Activated B cell treated with CpG ODN at 0.5 μM for 24 hours (primary cell): ENCODE measurements at regions not wholly inside any gene's neighbourhood (a gene's known extent, or its start where the extent isn't known, plus 50 kb on each side); places are given as distances from the start of the nearest gene placed in this dataset.

Source experiments
- ATAC-seq: fragments of 200-7000 bp; cut with Tn5 transposase; one replicate; pipeline ENCODE4 v1.10.0; 2021; ENCODE audit warnings: low read depth, mild to moderate bottlenecking, moderate library complexity
- CTCF ChIA-PET: fragments of 350-600 bp; sonication (Branson Sonifier 250); formaldehyde crosslinking; loops from one replicate; lab custom pipeline; 2021; ENCODE audit warnings: antibody characterized with exemption; lab: Charles Lee
- POLR2A ChIA-PET: fragments of 350-600 bp; sonication (Branson Sonifier 250); formaldehyde crosslinking; loops from one replicate; lab custom pipeline; 2021; ENCODE audit warnings: antibody characterized with exemption; lab: Charles Lee
- DNase-seq: peaks from one replicate; pipeline ENCODE4 v3.0.0; 2022
- H3K27ac Mint-ChIP-seq: one replicate; pipeline ENCODE4 v1.8.0; 2020; ENCODE audit warnings: mixed read lengths
- H3K27me3 Mint-ChIP-seq: one replicate; pipeline ENCODE4 v1.8.0; 2021; ENCODE audit warnings: mixed read lengths
- H3K36me3 Mint-ChIP-seq: one replicate; pipeline ENCODE4 v1.8.0; 2021; ENCODE audit warnings: low read depth, mixed read lengths
- H3K4me1 Mint-ChIP-seq: one replicate; pipeline ENCODE4 v1.8.0; 2021; ENCODE audit warnings: mixed read lengths
- H3K4me3 Mint-ChIP-seq: one replicate; pipeline ENCODE4 v1.8.0; 2020; ENCODE audit warnings: mild to moderate bottlenecking, mixed read lengths
- H3K9me3 Mint-ChIP-seq: one replicate; pipeline ENCODE4 v1.8.0; 2020; ENCODE audit warnings: mixed read lengths
- intact Hi-C: fragments of 100-400 bp; cut with micrococcal nuclease; formaldehyde crosslinking; loops from one replicate; pipeline ENCODE4 v1.15.1; 2024
- TF ChIP-seq, protein P1 (sequence below): fragments of 200-600 bp; IDR thresholded peaks from one replicate; pipeline ENCODE4 v1.8.0; 2022; ENCODE audit warnings: antibody characterized with exemption, mild to moderate bottlenecking

DNA sequence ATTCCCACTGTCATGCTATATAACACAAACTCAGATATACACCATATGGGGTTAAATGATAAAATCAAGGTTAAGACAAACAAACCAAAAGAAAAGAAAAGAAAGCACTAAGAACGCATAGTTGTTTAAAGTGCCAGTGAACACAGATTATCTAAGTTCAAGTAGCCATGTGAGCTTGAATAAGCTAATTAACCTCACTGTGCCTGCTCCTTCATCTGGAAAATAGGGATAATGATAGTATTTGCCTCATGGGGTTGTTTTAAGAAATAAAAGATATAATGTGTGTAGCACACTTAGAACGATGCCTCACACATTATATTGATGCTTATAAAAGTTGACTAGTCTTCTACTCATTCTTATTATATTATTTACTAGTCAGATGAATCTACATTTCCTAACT is 72.6 kb upstream of the IL12A start:
- no peaks in the 10 kb centered on the region for H3K9me3 Mint-ChIP-seq
- TF ChIP-seq, protein P1, sequence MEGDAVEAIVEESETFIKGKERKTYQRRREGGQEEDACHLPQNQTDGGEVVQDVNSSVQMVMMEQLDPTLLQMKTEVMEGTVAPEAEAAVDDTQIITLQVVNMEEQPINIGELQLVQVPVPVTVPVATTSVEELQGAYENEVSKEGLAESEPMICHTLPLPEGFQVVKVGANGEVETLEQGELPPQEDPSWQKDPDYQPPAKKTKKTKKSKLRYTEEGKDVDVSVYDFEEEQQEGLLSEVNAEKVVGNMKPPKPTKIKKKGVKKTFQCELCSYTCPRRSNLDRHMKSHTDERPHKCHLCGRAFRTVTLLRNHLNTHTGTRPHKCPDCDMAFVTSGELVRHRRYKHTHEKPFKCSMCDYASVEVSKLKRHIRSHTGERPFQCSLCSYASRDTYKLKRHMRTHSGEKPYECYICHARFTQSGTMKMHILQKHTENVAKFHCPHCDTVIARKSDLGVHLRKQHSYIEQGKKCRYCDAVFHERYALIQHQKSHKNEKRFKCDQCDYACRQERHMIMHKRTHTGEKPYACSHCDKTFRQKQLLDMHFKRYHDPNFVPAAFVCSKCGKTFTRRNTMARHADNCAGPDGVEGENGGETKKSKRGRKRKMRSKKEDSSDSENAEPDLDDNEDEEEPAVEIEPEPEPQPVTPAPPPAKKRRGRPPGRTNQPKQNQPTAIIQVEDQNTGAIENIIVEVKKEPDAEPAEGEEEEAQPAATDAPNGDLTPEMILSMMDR = no peak

DNA sequence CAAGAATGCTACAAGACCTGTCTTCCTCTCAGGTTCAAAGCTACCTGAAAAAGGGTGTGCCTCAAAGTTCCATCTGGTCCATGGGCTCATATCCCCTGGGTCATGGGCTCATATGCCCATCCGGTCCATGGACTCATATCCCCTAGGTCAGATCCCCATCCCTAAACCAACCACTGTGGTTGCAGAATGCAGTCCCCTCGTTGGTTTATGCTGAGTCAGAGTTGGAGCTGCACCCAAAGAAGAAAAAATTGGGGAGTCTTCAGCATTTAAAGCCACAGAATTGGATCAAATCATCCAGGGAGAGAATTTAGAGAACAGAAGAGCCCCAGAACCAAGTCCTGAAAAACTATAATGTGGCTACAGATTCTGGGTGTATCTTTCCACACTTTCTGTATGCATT is 71.5 kb upstream of the IL12A start:
- intact Hi-C loops = no loop called here
- CTCF ChIA-PET = no interaction called here
- Mint-ChIP-seq H3K4me3 (no peak overlapping the region), H3K9me3 (no peaks in the 10 kb centered on the region), H3K27me3 (no peaks in the 10 kb centered on the region), H3K4me1 (peaks cover 15% of the 10 kb centered on the region), H3K36me3 (no peaks in the 10 kb centered on the region), H3K27ac (no peak overlapping the region)
- DNase-seq (no peak), ATAC-seq (no peak)
- TF ChIP-seq, protein P1 = no peak
- POLR2A ChIA-PET = no interaction called here

More for the DNA sequence above, 72.6 kb upstream of the IL12A start:
- POLR2A ChIA-PET = interaction anchor here (0.5 kb wide), 1 partner anchor 139 kb away, joined by 3 read pairs; no protein-coding TSS in a partner anchor
- H3K36me3 Mint-ChIP-seq = no peaks in the 10 kb centered on the region
- intact Hi-C loops = no loop called here
- H3K4me3 Mint-ChIP-seq = no peak overlapping the region
- H3K4me1 Mint-ChIP-seq = peaks cover 21% of the 10 kb centered on the region
- no peak overlapping the region for H3K27ac Mint-ChIP-seq
- CTCF ChIA-PET = no interaction called here
- ATAC-seq = no peak
- H3K27me3 Mint-ChIP-seq = no peaks in the 10 kb centered on the region
- no peak for DNase-seq

DNA sequence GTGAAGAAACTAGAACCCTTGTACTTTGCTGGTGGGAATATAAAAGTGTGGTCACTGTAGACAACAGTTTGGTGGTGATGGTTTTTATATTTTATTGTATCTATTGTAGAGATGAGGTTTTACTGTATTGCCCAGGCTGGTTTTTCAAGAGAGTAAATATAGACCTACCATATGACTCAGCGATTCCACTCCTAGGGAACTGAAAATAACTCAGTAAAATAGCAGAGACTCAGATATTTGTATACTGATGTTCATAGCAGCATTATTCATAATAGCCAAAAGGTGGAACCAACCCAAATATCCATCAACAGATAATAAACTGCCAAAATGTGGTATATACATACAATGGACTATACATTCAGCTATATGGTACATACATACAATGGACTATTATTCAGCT is 68.8 kb upstream of the IL12A start:
- Mint-ChIP-seq H3K27me3 (no peaks in the 10 kb centered on the region), H3K27ac (peak overlapping the region; percentile 46), H3K4me1 (peaks cover 38% of the 10 kb centered on the region), H3K4me3 (no peak overlapping the region), H3K9me3 (no peaks in the 10 kb centered on the region), H3K36me3 (no peaks in the 10 kb centered on the region)
- intact Hi-C loops = no loop called here
- ATAC-seq = peak; percentile 43
- POLR2A ChIA-PET = no interaction called here
- DNase-seq = no peak
- CTCF ChIA-PET = no interaction called here
- TF ChIP-seq, protein P1 = no peak

DNA sequence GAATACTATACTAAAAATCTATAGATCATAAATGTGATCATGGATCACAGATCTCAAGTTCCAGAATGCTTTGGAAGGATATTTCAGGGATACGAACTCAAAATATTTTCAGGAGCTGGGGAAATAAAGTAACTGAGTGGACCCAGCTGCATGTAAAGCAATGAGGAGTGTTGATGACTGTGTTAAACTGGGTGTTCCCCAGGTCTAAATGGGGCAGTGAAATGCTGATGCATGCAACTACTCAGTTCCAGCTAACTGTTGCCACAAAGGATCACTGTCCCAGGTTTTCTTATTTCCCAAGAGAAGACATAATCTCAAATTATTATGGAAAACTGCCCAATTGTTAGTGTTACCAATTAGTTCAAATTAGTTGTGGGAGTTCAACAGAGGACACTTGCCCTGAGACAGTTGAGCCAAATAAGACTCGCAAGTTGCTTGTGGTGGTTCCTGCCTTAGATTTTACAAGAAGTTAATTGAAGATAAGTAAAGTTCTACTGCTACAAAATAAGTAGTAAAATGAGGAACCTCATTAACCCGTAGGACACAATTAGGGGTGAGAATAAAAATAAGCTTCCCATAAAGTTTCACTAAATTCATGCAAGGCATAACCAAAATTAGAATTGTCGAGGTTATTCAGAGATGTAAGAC is 66.3 kb upstream of the IL12A start:
- Mint-ChIP-seq H3K4me1 (peaks cover 38% of the 10 kb centered on the region), H3K4me3 (no peak overlapping the region), H3K36me3 (no peaks in the 10 kb centered on the region), H3K9me3 (no peaks in the 10 kb centered on the region), H3K27me3 (no peaks in the 10 kb centered on the region), H3K27ac (peak overlapping the region; percentile 59)
- DNase-seq (no peak), ATAC-seq (no peak)
- TF ChIP-seq, protein P1 = no peak
- ChIA-PET POLR2A (interaction anchor here (0.5 to 2.4 kb wide), 3 partner anchors 18 to 66 kb away, joined by 5 to 11 read pairs (median 5); partner anchors contain the start of gene IL12A), CTCF (interaction anchor here (0.8 to 3.2 kb wide), 8 partner anchors 17 to 84 kb away, joined by 3 to 14 read pairs (median 4); partner anchors contain the start of gene IL12A)
- intact Hi-C loops = loop anchor here (2.0 kb wide), 2 partner anchors 38 to 476 kb away; partner anchors contain the start of genes IFT80 and SMC4

DNA sequence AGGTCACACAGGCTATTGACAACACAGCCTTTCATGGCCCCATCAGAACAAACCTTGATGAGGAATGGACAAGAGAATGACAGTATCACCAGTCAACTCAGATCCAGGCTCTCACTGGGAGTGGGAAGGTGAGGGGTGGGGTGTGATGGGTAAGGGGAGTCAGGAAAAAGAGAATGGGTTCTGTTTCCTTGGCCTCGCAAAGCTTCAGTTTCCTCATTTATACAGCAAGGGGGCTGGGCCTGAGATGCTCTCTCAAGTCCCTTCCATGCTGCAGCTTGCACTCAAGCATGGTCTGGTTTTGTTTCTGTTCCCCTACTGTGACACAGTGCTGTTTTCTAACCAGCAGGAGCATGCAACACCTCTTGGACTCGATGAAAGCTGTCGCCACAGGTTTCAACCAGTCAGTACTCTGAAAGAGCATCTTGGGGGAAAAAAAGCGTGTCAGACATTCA is 65.7 kb upstream of the IL12A start:
- peak; percentile 29 for DNase-seq
- no peaks in the 10 kb centered on the region for H3K9me3 Mint-ChIP-seq

More for the DNA sequence above, 65.7 kb upstream of the IL12A start:
- intact Hi-C loops = loop anchor here (1.0 to 2.0 kb wide), 5 partner anchors 21 to 476 kb away; partner anchors contain the start of genes IFT80, IL12A and SMC4
- Mint-ChIP-seq H3K4me1 (peaks cover 38% of the 10 kb centered on the region), H3K4me3 (peak overlapping the region; percentile 42), H3K27me3 (no peaks in the 10 kb centered on the region), H3K36me3 (no peaks in the 10 kb centered on the region), H3K27ac (peak overlapping the region; percentile 59)
- ATAC-seq = peak; percentile 98
- CTCF ChIA-PET = interaction anchor here (0.7 to 3.2 kb wide), 8 partner anchors 18 to 83 kb away, joined by 3 to 14 read pairs (median 4); partner anchors contain the start of gene IL12A
- POLR2A ChIA-PET = interaction anchor here (0.5 to 2.4 kb wide), 5 partner anchors 18 to 65 kb away, joined by 3 to 11 read pairs (median 5); partner anchors contain the start of gene IL12A
- TF ChIP-seq, protein P1 = no peak
